GM23338 (cell line): ENCODE measurements at regions not wholly inside any gene's neighbourhood (a gene's known extent, or its start where the extent isn't known, plus 50 kb on each side); places are given as distances from the start of the nearest gene placed in this dataset.

Experiments
- ATAC-seq: fragments of 200-7000 bp; cut with Tn5 transposase; 3 replicates; pipeline ENCODE4 v1.9.1; 2020
- DNase-seq: peaks from one replicate; pipeline ENCODE4 v3.0.0-alpha.2; 2015; ENCODE audit warnings: low spot score
- H2AFZ ChIP-seq: fragments of 200-600 bp; sonication (generic); 2 replicates; pipeline ENCODE4 v1.8.0; 2016; ENCODE audit warnings: antibody characterized with exemption, mild to moderate bottlenecking, moderate library complexity
- H3F3A ChIP-seq: fragments of 200-600 bp; sonication (generic); replicated peaks from 2 replicates; pipeline ENCODE4 v1.8.0; 2017; ENCODE audit warnings: antibody characterized with exemption, mixed run types, low read depth
- H3K27ac ChIP-seq: fragments of 200-600 bp; sonication (generic); 2 replicates; pipeline ENCODE4 v1.6.1; 2016; ENCODE audit warnings: low read depth
- H3K27me3 ChIP-seq: fragments of 200-600 bp; sonication (generic); 2 replicates; pipeline ENCODE4 v1.8.0; 2016; ENCODE audit warnings: mild to moderate bottlenecking, mixed run types, moderate library complexity; ENCODE audit not compliant: insufficient read depth
- H3K36me3 ChIP-seq: fragments of 200-600 bp; sonication (generic); 2 replicates; pipeline ENCODE4 v1.8.0; 2016; ENCODE audit warnings: mild to moderate bottlenecking; ENCODE audit not compliant: insufficient read depth
- H3K4me1 ChIP-seq: fragments of 200-600 bp; sonication (generic); 2 replicates; pipeline ENCODE4 v1.8.0; 2016; ENCODE audit warnings: mild to moderate bottlenecking, moderate library complexity; ENCODE audit not compliant: insufficient read depth
- H3K4me2 ChIP-seq: fragments of 200-600 bp; sonication (generic); 2 replicates; pipeline ENCODE4 v1.7.1; 2017; ENCODE audit warnings: mixed run types
- H3K4me3 ChIP-seq: fragments of 200-600 bp; sonication (generic); 2 replicates; pipeline ENCODE4 v1.6.1; 2016; ENCODE audit warnings: mixed run types
- H3K79me2 ChIP-seq: fragments of 200-600 bp; sonication (generic); replicated peaks from 2 replicates; pipeline ENCODE4 v1.8.0; 2017; ENCODE audit warnings: mild to moderate bottlenecking; ENCODE audit not compliant: insufficient read depth
- H3K9me2 ChIP-seq: fragments of 200-600 bp; sonication (generic); 2 replicates; pipeline ENCODE4 v1.8.0; 2017; ENCODE audit not compliant: insufficient read depth
- H4K20me1 ChIP-seq: fragments of 200-600 bp; sonication (generic); replicated peaks from 2 replicates; pipeline ENCODE4 v1.8.0; 2017; ENCODE audit warnings: mild to moderate bottlenecking; ENCODE audit not compliant: insufficient read depth
- H3K27ac Mint-ChIP-seq: 2 replicates; pipeline ENCODE4 v1.8.0; 2020; ENCODE audit warnings: inconsistent platforms, mild to moderate bottlenecking, moderate library complexity, mixed read lengths
- H3K27me3 Mint-ChIP-seq: 3 replicates; pipeline ENCODE4 v1.8.0; 2022; ENCODE audit warnings: low read depth, mild to moderate bottlenecking, moderate library complexity, mixed read lengths, inconsistent platforms; ENCODE audit not compliant: insufficient read depth, poor library complexity
- H3K36me3 Mint-ChIP-seq: 3 replicates; pipeline ENCODE4 v1.8.0; 2021; ENCODE audit warnings: low read depth, mild to moderate bottlenecking, inconsistent platforms, moderate library complexity, mixed read lengths
- H3K4me1 Mint-ChIP-seq: 3 replicates; pipeline ENCODE4 v1.8.0; 2020; ENCODE audit warnings: mild to moderate bottlenecking, inconsistent platforms, mixed read lengths
- H3K4me3 Mint-ChIP-seq: 3 replicates; pipeline ENCODE4 v1.8.0; 2021; ENCODE audit warnings: moderate library complexity, mild to moderate bottlenecking, inconsistent platforms, mixed read lengths
- H3K9me3 Mint-ChIP-seq: 3 replicates; pipeline ENCODE4 v1.8.0; 2020; ENCODE audit warnings: moderate library complexity, mild to moderate bottlenecking, inconsistent platforms, mixed read lengths
- ETS1 ChIP-seq: IDR thresholded peaks from 2 replicates; pipeline ENCODE4 v1.6.1; 2016; ENCODE audit warnings: antibody characterized with exemption
- EZH2phosphoT487 ChIP-seq: fragments of 200-600 bp; sonication (generic); IDR thresholded peaks from one replicate; pipeline ENCODE4 v1.8.1; 2018; ENCODE audit warnings: antibody characterized with exemption; ENCODE audit not compliant: unreplicated experiment
- NANOG ChIP-seq: IDR thresholded peaks from 2 replicates; pipeline ENCODE4 v1.6.1; 2016; ENCODE audit warnings: antibody characterized with exemption, borderline replicate concordance
- REST ChIP-seq: IDR thresholded peaks from one replicate; pipeline ENCODE4 v1.6.1; 2018; ENCODE audit warnings: antibody characterized with exemption; ENCODE audit not compliant: unreplicated experiment
- STAT1 ChIP-seq: IDR thresholded peaks from one replicate; pipeline ENCODE4 v1.6.1; 2016; ENCODE audit warnings: antibody characterized with exemption; ENCODE audit not compliant: unreplicated experiment
- ZNF462 ChIP-seq: fragments of 250-450 bp; sonication (Bioruptor Pico); IDR thresholded peaks from 2 replicates; pipeline ENCODE4 v1.5.0; 2020; ENCODE audit warnings: mild to moderate bottlenecking, moderate library complexity

GRCh38 chr10:9926003-9926402, 1091.7 kb upstream of the CELF2 start:
- no peaks in the 10 kb centered on the region for H3K9me2 ChIP-seq
- H3K4me2 ChIP-seq: no peak overlapping the region
- Mint-ChIP-seq H3K4me3 (no peak overlapping the region), H3K9me3 (peaks cover 3% of the 10 kb centered on the region; the same call in 1 of the 3 replicates), H3K36me3 (peaks cover 4% of the 10 kb centered on the region), H3K4me1 (no peaks in the 10 kb centered on the region), H3K27me3 (no peaks in the 10 kb centered on the region), H3K27ac (no peak overlapping the region)
- DNase-seq: no peak
- no peak for ATAC-seq
- no peaks in the 10 kb centered on the region for H4K20me1 ChIP-seq
- no peak overlapping the region for H3K4me3 ChIP-seq
- no peaks in the 10 kb centered on the region for H3K79me2 ChIP-seq
- no peak for TF ChIP-seq ETS1
- TF ChIP-seq ZNF462: no peak
- TF ChIP-seq EZH2phosphoT487: no peak
- TF ChIP-seq STAT1: no peak
- no peak for TF ChIP-seq NANOG
- no peak for TF ChIP-seq REST
- no peak overlapping the region for H2AFZ ChIP-seq
- H3F3A ChIP-seq: no peaks in the 10 kb centered on the region
- no peaks in the 10 kb centered on the region for H3K36me3 ChIP-seq
- no peaks in the 10 kb centered on the region for H3K27me3 ChIP-seq
- no peak overlapping the region for H3K27ac ChIP-seq
- H3K4me1 ChIP-seq: no peaks in the 10 kb centered on the region
